ENCODE measurements at regions not wholly inside any gene's neighbourhood (a gene's known extent, or its start where the extent isn't known, plus 50 kb on each side); places are given as distances from the start of the nearest gene placed in this dataset.

GRCh38 chr5:82986404-82986803 lies 90.8 kb downstream of the TMEM167A start:
- no peak overlapping the region for H3K4me2 ChIP-seq (ENCODE audit: low read depth, low read length)
- CTCF ChIA-PET (ENCODE audit: low intra/inter-chr PET ratio, low total read pairs), result no interaction called here

GRCh38 chr5:82985763-82986162 lies 91.4 kb downstream of the TMEM167A start:
- no TSS peak for BruUV-seq (replicated peaks)
- DNase-seq (ENCODE audit: low spot score) (peak; percentile 68), ATAC-seq (peak; percentile 82), FAIRE-seq (no peak)
- in situ Hi-C loops (cut with HindIII; ENCODE audit: extremely low pct_ligation_motif_present, low pct_unique_long_range_greater_than_20kb) (no loop called here), intact Hi-C loops (cut with micrococcal nuclease; ENCODE audit: unreplicated experiment) (no loop called here)
- no peak overlapping the region for H3K27ac ChIP-seq (ENCODE audit: extremely low read length, insufficient read depth, low read length)
- H3K9me3 ChIP-seq (ENCODE audit: low read length), result no peaks in the 10 kb centered on the region
- H3K36me3 ChIP-seq (replicated peaks in 1 of 2; ENCODE audit: control insufficient read depth in 1 of 2, insufficient read depth in 2 of 2, low read length in 2 of 2), result no peaks in the 10 kb centered on the region
- H2AFZ ChIP-seq (ENCODE audit: low read length), result no peak overlapping the region
- no peaks in the 10 kb centered on the region for H4K20me1 ChIP-seq (ENCODE audit: insufficient read depth, low read length)
- no peaks in the 10 kb centered on the region for H3K79me2 ChIP-seq (ENCODE audit: insufficient read depth, low read length)
- WGBS (ENCODE audit: low lambda C conversion rate), result 0% methylated on average over 2 of the region's 2 CpGs
- ChIA-PET POLR2A (interaction anchor here (2.3 kb wide), 1 partner anchor 9 kb away, joined by 7 read pairs; no protein-coding TSS in a partner anchor), CTCF (ENCODE audit: low intra/inter-chr PET ratio, low total read pairs) (no interaction called here)
- peak overlapping the region; percentile 70 for H3K4me2 ChIP-seq (ENCODE audit: low read depth, low read length)
- H3K27me3 ChIP-seq (ENCODE audit: control insufficient read depth in 1 of 2, insufficient read depth in 2 of 2, low read length in 2 of 2), result no peaks in the 10 kb centered on the region
- peaks cover 32% of the 10 kb centered on the region for H3K4me1 ChIP-seq (ENCODE audit: insufficient read depth, low read length)
- peak overlapping the region in 2 of 3 experiments; percentile 17 to 49; a peak in 2 of 6 replicates for H3K4me3 ChIP-seq (replicated peaks in 1 of 3; ENCODE audit: insufficient read depth in 1 of 3, low read depth in 2 of 3, low read length in 3 of 3)
- 0 out of 2 replicates have a peak overlapping the region, but pooled peaks have one; percentile 42 for H3K9ac ChIP-seq (ENCODE audit: insufficient read depth, low read depth, low read length)
- peak; percentile 90; the same call in 1 of the 2 replicates for TF ChIP-seq SIX1 (CRISPR knock-in tag; IDR thresholded peaks at IDR 0.05; ENCODE audit: borderline replicate concordance)
- no peak for TF ChIP-seq AHDC1 (CRISPR knock-in tag; IDR thresholded peaks at IDR 0.05; ENCODE audit: borderline replicate concordance)
- TF ChIP-seq ARID5B (CRISPR knock-in tag; IDR thresholded peaks at IDR 0.05), result peak; percentile 62; the same call in 1 of the 2 replicates
- no peak for TF ChIP-seq EEA1 (CRISPR knock-in tag; IDR thresholded peaks at IDR 0.05; ENCODE audit: borderline replicate concordance)

More at GRCh38 chr5:82986404-82986803, 90.8 kb downstream of the TMEM167A start:
- no peak overlapping the region for H3K9ac ChIP-seq (ENCODE audit: insufficient read depth, low read depth, low read length)
- peaks cover 32% of the 10 kb centered on the region for H3K4me1 ChIP-seq (ENCODE audit: insufficient read depth, low read length)
- H4K20me1 ChIP-seq (ENCODE audit: insufficient read depth, low read length), result no peaks in the 10 kb centered on the region
- no TSS peak for BruUV-seq (replicated peaks)
- DNase-seq (ENCODE audit: low spot score) (no peak), ATAC-seq (no peak), FAIRE-seq (no peak)
- H3K4me3 ChIP-seq (replicated peaks in 1 of 3; ENCODE audit: insufficient read depth in 1 of 3, low read depth in 2 of 3, low read length in 3 of 3), result no peak overlapping the region
- no peak overlapping the region for H3K27ac ChIP-seq (ENCODE audit: extremely low read length, insufficient read depth, low read length)
- H3K9me3 ChIP-seq (ENCODE audit: low read length), result no peaks in the 10 kb centered on the region
- H2AFZ ChIP-seq (ENCODE audit: low read length), result no peak overlapping the region
- no peaks in the 10 kb centered on the region for H3K79me2 ChIP-seq (ENCODE audit: insufficient read depth, low read length)
- no peaks in the 10 kb centered on the region for H3K36me3 ChIP-seq (replicated peaks in 1 of 2; ENCODE audit: control insufficient read depth in 1 of 2, insufficient read depth in 2 of 2, low read length in 2 of 2)
- no peak for TF ChIP-seq PHF20 (CRISPR knock-in tag; IDR thresholded peaks at IDR 0.05)
- in situ Hi-C loops (cut with HindIII; ENCODE audit: extremely low pct_ligation_motif_present, low pct_unique_long_range_greater_than_20kb), result no loop called here
- POLR2A ChIA-PET, result interaction anchor here (2.3 kb wide), 1 partner anchor 10 kb away, joined by 7 read pairs; no protein-coding TSS in a partner anchor
- no peaks in the 10 kb centered on the region for H3K27me3 ChIP-seq (ENCODE audit: control insufficient read depth in 1 of 2, insufficient read depth in 2 of 2, low read length in 2 of 2)
- intact Hi-C loops (cut with micrococcal nuclease; ENCODE audit: unreplicated experiment), result no loop called here

Data from HepG2 (cell line).